GM19239 (cell line): ENCODE measurements at regions not wholly inside any gene's neighbourhood (a gene's known extent, or its start where the extent isn't known, plus 50 kb on each side); places are given as distances from the start of the nearest gene placed in this dataset.

Source experiments
- DNase-seq: peaks from one replicate; pipeline ENCODE4 v3.0.0; 2011; ENCODE audit warnings: low spot score; ENCODE audit not compliant: insufficient read length
- FAIRE-seq: peaks from 2 replicates; lab custom pipeline; 2011; peaks lifted over from hg19 to GRCh38; lab: Jason Lieb, UNC

DNA sequence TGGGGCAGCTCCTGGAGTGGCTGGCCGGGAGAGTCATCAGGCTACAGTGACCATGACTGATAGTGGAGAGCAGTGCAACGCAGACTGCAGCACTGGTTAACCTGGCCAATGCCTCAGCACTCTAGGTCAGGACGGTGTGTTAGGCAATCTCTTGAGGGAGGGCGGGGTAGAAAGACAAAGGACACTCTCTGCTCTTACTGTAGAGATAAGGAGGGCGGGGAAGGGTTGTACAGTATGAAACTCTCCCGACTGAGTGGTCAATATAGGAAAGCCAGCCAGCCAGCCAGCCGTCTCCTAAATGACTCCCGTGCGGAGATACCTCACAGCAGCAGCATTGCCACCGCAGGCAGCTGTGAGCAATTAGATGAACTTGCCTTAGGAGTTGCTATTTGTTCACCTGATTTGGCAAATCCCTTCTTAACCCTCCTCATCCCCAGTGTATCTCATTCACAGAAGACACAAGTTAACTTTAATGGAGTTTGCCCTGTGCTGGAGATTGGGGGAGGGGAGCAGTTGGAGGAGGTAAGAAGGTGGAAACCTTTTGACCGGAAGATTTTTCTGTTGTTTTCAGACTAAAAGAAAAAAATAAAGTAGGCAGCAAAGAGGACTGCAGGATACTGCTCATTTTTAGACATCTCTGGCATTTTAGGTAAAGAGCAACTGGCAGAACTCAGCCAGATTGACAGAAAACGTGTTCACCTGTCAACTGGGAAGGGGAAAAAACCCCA is 330.5 kb downstream of the HNRNPD start:
- FAIRE-seq (no peak), DNase-seq (no peak)

DNA sequence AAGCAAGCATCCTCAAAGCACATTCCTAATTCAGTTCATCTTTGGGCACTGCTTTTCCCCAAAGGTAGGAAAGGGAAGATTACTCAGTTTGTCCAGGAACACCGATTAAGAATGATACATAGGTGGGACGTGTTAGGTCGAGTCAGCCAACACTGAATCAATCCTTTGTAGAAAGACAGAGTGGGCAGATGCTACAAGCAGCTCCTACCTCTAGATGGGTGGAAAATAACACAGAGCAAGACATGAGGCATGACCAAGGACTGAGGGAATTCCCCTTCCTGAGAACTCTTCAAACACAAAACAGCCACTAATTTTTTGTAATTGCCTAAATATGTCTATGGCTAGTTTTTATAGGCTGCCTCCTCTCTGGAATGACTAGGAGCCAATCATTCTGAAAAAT is 331.7 kb downstream of the HNRNPD start:
- DNase-seq (no peak), FAIRE-seq (no peak)

DNA sequence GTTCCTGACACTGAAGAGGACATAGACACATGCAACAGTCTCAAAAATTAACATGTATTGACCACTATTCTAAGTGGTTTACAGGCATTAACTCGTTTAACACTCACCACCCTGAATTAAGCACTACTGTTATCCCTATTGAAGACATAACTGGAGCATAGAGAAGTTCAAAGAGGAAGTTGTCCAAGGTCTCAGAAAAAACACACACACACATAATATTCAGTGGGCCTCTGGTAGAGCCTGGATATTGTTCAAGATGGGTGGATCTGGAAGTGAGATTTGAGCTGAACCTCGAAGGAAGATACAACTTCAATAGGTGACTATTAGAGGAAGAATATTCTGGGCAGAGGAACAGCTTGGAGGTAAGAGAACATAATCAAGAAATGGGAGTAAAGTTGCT is 334.9 kb downstream of the HNRNPD start:
- no peak for FAIRE-seq
- no peak for DNase-seq

DNA sequence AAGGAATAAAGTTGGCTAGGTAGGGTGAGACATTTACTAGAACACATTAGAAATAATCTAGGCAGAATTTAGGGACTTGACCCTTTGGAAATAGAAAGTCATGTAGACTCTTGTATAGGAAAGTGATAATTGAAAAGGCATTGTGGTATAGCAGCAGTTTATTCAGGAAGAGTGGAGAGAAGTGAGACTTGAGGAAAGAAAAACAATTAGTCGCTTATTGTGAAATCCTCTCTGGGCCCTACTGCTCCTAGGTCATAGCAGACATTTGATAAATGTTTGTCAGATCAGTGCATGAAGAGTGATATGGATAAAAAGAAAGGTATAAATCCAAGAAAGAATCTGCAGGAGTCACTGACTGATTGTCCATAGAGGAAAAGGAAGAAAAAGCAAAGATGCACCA is 337.6 kb downstream of the HNRNPD start:
- FAIRE-seq: no peak

DNA sequence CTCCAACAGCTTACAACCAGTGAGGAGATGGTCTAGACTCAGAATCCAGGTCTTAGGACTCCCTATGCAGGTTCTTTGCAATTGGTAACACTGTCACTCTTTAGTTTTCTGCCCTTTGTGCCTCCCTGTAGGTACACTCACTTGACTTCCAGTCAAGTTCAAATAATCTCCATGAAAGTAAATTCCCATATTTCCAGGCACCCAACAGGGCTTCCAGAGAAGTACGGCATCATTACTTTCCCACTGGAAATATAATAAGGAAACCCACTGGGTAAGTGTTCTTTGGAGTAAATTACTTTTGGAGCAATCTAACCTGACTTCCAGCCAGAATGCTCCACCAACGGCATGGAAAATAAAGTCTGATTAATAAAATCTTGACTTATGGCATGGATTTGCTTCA is 338.9 kb downstream of the HNRNPD start:
- DNase-seq: no peak
- no peak for FAIRE-seq

More for the DNA sequence above, 337.6 kb downstream of the HNRNPD start:
- DNase-seq: no peak

DNA sequence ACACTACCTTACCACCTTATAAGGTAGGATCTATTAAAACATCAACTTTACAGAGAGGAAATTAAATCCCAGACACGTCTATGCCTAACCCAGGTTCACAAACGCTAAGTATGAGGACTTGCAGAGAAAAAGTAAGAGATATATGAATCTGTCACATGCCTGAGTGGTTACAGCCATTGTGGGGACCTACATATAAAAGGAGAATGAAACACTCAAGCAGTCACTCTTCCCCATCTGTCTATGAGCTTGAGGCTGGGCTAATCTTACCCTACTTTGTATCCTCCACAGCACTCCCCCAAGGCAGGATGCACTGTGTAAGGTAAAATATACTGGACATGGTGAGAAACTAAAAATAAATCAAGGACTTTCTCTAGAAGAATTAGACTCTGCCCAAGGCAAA is 339.9 kb downstream of the HNRNPD start:
- DNase-seq (no peak), FAIRE-seq (no peak)

DNA sequence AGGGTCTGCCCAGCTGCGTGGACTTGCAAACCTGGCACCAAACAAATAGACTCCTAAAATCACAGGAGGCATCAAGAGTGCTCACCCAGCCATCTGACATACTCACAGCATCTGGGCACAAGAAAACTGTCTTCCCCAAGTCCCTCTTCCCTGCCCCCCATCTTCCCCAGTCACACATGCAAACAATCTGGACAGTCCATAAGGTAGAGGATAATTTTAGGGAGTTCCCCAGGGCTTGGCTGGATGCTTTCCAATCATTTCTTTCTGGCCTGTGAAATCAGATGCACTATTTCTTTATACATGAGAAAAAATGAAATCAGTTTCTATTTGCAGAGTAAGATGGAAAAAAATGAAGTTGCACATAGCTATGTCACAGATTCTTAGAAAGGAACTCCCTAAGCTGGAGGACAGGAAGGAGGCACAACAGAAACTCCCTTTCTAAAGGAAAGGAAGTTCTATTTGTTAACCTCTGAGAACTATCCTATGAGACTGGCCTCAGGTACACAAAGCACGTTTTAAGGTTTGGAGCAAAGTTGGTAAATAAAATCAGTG is 342.3 kb downstream of the HNRNPD start:
- FAIRE-seq (no peak), DNase-seq (no peak)

DNA sequence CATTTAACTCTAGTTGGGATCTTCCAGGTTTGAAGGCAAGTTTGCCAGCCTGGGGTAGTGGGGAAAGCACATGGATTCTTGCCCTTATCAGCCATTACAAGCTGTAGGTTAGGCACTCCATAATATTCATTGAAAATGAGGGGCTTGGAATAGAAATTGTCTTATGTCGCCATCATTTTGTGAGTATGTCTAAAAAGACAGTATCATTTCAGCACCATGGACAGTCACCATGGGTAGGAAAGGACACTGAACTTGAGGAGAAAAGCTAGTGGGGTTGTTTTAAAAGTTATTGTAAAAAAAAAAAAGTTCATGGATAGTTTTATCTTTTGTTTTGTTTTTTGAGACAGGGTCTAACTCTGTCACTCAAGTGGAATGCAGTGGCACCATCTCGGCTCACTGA is 356.1 kb downstream of the HNRNPD start:
- no peak for DNase-seq
- no peak for FAIRE-seq

DNA sequence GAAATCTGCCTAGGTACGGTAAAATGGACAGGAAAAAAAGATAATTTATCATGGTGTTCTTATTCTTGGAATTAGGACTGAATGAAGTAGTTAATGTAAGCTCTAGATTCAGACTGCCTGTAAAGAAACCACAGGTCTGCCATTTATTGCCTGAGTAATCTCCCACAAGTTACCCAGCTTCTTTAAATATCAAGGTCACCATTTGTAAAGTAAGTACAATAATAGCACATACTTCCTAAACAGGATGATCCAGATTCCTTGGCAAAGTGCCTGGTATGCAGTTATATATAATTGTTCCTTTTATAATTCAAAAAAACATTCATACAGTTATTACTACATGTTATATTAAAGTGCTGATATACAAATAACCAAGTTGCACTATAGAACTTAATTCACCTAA is 368.6 kb downstream of the HNRNPD start:
- no peak for DNase-seq
- no peak for FAIRE-seq

DNA sequence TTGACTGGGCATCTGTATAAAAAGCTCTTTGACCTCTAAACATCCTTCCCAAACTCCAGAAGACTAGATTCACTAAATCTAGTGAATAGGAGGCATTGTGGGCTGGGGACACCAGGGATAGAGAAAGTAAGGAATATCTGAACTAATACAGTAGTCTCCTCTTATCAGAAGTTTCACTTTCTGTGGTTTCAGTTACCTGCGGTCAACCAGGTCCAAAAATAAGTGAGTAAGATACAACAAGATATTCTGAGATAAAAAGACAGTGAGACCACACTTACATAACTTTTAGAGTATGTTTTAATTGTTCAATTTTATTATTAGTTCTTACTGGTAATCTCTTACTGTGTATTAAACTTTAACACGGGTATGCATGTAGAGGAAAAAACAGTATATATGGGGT is 376.5 kb downstream of the HNRNPD start:
- no peak for DNase-seq
- no peak for FAIRE-seq

DNA sequence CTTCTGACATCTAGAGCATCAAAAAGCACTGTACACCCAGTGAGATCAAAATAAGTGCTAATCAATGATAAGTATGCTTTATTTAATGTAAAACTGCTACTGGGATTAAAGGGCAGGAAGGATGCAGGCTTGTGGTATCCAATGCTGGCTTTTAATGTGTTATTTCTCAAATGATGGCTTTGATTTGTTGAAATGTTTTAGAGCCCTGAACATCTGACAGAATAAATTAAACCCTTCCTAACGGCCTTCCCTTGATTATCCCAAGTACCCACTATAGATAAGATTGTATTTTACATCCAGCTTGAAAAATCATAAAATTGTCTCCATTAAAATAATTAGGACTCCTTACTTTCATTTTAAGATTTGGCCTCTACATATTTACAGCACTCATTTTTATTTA is 382.9 kb downstream of the HNRNPD start:
- DNase-seq (no peak), FAIRE-seq (no peak)

DNA sequence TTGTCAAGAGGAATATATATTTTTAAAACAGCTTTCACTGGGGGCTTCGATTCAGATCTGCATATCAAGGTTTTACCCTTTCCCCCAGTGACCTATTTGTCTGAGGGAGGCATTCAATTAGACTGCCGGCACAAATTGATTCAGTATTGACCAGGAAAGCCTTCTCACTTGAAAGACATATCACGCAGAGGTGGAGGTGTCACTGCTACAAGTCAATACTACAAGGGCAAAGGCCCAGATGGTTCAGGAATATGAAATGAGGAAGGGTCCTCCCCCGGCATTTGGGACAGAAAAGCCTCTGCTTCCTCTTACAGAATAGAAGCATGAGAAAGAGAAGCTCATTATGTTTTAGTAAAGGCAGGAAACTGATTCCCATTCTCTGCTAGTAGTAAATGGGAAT is 383.6 kb downstream of the HNRNPD start:
- FAIRE-seq (no peak), DNase-seq (no peak)

DNA sequence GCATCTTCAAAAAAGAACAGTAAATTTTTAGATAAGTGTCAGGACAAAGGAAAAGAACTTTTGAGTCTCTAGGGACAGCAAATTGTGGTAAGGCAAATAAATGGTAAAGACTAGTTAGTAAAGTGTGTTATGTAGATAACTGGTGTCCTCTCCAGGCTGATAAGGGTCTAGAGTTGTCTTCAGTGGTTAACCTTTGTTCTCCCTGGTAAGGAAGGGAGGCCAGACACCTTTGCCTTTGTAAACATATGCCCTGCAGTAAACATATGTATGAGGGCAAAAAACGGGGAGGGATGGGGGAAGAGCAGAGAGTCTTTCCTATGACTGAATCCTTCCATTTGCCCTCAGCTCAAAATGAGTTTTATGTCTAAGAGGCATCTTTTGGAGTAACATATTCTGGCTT is 384.6 kb downstream of the HNRNPD start:
- FAIRE-seq: no peak

DNA sequence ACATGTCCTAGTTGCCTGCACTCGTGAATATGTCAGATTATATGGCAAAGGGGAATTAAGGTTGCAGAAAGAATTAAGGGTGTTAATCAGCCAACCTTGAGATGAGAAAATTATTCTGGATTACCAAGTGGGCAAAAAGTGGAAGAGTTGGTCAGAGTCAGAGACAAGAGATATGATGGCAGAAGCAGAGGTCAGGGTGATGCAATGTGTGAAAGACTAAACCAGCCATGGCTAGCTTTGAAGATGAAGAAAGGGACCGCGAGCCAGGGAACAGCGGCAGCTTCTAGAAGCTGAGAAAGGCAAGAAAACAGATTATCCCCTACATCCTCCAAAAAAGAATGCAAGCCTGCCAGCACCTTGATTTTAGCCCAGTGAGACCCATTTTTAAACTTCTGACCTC is 385.6 kb downstream of the HNRNPD start:
- DNase-seq: no peak
- FAIRE-seq: no peak

More for the DNA sequence above, 384.6 kb downstream of the HNRNPD start:
- DNase-seq: no peak

DNA sequence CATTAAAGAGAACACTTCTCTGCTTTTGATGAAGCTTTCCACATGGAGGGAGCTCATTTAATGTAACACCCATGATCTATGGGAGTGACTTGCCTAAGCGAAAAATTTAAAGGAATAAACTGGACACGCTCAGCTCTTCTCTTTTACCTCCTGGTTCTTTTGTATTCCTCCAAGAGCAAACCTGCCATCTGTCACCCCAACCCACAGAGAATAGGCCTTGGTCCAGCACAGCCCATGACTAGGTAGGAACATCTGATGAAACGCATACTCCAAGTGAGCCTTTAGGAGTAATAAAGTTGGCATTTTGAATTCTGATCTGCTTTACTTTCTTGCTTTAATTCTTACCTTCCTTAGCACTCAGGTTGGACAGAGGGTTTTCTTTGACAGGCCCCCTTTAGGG is 389.0 kb downstream of the HNRNPD start:
- FAIRE-seq: no peak
- DNase-seq: no peak

DNA sequence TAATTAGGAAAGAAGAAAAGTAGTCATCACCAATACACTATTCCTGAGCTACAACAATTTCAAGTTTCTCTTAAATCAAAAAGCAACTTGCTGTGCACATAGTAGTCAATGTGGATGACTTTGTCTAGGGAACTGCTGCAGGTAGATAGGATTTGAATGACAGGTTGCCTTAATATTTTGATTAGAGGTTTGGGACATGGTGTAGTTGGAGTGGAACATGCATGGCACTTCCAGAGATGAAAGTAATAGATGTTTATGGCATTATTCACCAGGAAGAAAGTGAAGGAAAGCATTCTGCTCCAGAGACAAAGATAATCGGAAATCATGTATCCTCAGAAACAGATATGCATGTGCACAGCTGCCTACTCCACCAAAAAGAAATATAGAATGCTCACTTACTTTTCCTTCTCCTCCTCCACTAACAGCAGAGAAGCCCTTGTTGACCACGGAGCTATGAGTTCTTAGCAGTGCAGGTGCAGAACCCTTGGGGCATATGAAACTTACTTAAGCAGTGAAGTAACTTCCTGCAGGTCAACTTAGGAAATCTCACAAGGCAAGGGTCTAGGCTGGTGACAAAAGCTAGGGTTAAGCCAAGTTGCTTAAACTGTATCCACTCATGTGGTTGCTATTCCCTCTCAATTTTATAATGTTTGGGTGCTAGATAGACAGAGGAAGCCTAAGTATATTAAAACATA is 390.8 kb downstream of the HNRNPD start:
- no peak for FAIRE-seq

DNA sequence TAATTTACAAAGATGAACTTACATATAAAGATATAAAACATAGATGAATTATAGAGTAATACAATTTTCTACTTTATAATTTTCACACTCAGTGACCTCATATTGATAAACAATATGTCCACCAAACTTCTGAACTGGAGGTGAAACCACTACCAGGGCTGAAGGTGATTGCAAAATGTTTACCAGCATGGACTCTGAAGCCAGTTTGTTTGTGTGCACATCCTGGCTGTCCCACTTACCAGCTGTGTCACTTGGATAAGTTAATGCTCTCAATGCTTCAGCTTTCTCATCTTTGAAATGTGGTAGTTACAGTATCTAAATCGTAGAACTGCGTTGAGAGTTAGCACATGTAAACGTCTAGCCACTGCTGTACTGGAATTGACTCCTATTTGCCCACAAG is 392.6 kb downstream of the HNRNPD start:
- FAIRE-seq (no peak), DNase-seq (no peak)

More for the DNA sequence above, 390.8 kb downstream of the HNRNPD start:
- DNase-seq: no peak

DNA sequence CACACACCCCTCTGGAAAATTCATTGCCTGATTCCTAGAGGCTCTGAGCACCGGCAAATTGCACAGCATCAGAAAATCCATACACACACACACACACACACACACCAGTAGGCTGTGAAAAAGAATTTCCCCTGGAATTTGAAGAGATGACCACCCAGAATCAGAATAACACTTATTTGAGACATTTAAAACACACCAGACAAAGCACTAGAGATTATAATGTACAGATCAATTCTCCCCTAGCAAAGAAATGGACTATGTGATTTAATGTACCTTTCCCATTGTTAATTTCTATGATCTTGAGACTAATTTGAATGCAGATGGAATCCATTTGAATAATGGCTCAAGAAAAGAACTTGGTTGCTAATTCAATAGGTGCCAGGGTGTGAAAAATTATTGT is 399.3 kb downstream of the HNRNPD start:
- FAIRE-seq: no peak

DNA sequence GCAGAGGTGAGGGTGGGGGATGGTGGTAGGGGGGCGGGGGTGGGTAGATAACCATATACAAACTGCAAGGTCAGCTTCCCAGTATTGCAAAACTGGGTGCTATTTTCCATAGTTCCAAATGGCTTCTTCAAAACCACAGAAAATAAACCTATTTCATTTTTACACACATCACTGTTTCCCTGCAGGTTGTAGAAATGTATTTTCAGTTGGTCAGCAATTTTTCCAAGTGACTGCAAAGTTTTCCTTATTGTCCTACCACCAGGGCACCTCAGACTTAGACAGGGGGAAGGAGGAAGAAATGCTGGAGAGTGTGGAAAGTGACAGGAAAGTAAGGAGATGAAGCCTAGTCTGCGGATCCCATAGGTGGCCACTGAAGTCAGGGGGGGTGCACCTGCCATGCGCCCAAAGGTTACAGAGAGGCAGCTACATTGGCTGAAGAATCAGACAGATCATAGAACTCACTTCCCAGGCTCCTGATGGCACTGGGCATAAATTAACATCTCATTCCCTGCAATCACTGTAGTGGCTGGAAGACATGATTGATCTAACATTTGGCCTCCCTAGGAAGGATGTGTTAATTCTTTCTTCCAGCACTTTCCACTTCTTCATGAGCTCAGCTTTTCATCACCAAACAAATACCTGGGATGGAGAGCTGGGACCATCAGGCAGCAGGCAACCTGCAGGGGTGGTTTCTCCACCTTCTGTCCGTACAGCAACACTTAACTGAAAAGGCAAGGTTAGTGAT is 402.0 kb downstream of the HNRNPD start:
- FAIRE-seq: no peak
- no peak for DNase-seq

More for the DNA sequence above, 399.3 kb downstream of the HNRNPD start:
- no peak for DNase-seq

DNA sequence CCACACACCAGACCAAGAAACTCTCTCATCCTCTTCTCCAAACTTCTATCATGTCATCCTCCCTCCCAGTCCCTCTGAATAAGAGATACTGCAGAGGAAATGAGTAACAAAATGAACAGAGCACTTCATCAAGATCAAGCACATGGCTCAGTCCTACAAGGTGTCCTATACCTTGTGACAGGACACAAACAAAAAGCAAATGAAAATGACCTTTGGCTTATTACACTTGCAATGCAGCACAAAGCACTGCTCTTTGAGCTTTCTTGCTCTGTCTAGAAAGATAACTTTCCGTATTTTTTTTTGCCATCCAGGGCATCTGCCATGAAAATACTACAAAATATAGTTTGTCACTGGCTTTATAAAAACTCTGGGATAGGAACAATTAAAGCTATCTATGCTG is 402.7 kb downstream of the HNRNPD start:
- DNase-seq: no peak
- no peak for FAIRE-seq

DNA sequence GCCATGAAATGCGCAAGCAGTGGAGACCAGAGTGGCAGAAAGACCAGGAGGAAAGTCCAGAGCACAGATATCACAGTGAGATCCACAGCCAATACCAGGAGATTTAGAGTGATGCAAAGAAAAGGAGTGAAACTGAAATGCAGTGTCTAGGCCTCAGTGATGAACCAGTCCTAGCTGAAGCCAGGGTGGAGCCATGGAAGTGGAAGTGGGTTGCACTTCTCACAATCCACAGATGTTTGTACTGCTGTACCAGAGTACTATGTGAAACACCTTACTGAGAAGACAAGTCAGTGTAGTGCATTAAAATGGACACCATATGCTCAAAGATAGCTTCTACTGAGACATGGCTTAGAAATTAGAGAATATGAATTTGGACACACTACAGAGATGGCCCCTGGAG is 403.3 kb downstream of the HNRNPD start:
- no peak for DNase-seq
- FAIRE-seq: no peak
